Endothelial cell of umbilical vein (primary cell): ENCODE measurements at regions not wholly inside any gene's neighbourhood (a gene's known extent, or its start where the extent isn't known, plus 50 kb on each side); places are given as distances from the start of the nearest gene placed in this dataset.

Experiments
- BruUV-seq: library from RNA; stranded (reverse); fragments of 400-500 nt; replicated peaks from 2 replicates; lab custom pipeline; 2021; lab: Mats Ljungman, UMichigan
- CTCF ChIA-PET: fragments of 300-600, 350-600 bp; sonication (Branson Sonifier 250); formaldehyde crosslinking; loops from one replicate; lab custom pipeline; 2021; ENCODE audit warnings: antibody characterized with exemption, inconsistent platforms; lab: Charles Lee
- POLR2A ChIA-PET: fragments of 300-600, 350-600 bp; sonication (Branson Sonifier 250); formaldehyde crosslinking; loops from one replicate; lab custom pipeline; 2021; ENCODE audit warnings: antibody characterized with exemption, inconsistent platforms; lab: Charles Lee
- DNase-seq: peaks from one replicate; pipeline ENCODE4 v3.0.0-alpha.2; 2011; ENCODE audit warnings: low read depth, low spot score
- FAIRE-seq: peaks from 2 replicates; lab custom pipeline; 2011; peaks lifted over from hg19 to GRCh38; lab: Jason Lieb, UNC
- H2AFZ ChIP-seq: 2 replicates; pipeline ENCODE4 v1.6.0; 2012; ENCODE audit warnings: low read depth, low read length, control low read depth, inconsistent platforms
- H3K27ac ChIP-seq: 2 replicates; pipeline ENCODE4 v1.5.1; 2011; ENCODE audit warnings: low read depth, mild to moderate bottlenecking, control low read depth, low read length, moderate library complexity; ENCODE audit not compliant: insufficient read depth
- H3K27me3 ChIP-seq, 2 experiments: 2 replicates each; pipeline versions ENCODE4 v1.6.0 to v1.6.1; 2011; ENCODE audit warnings: low read length in 2 of 2, mixed read lengths in 1 of 2; ENCODE audit not compliant: control insufficient read depth in 2 of 2, insufficient read depth in 2 of 2
- H3K36me3 ChIP-seq, 2 experiments: 2 replicates in 1 of 2; 3 replicates in 1 of 2; pipeline ENCODE4 v1.5.1; 2011; ENCODE audit warnings: low read length in 2 of 2, mild to moderate bottlenecking in 1 of 2, moderate library complexity in 1 of 2; ENCODE audit not compliant: control insufficient read depth in 2 of 2, insufficient read depth in 2 of 2; ENCODE audit errors: extremely low read depth in 1 of 2
- H3K4me1 ChIP-seq: 3 replicates; pipeline ENCODE4 v1.5.1; 2011; ENCODE audit warnings: mild to moderate bottlenecking, low read length; ENCODE audit not compliant: control insufficient read depth, insufficient read depth; ENCODE audit errors: extremely low read depth
- H3K4me2 ChIP-seq: 2 replicates; pipeline ENCODE4 v1.6.1; 2011; ENCODE audit warnings: low read length, control low read depth, mixed read lengths; ENCODE audit not compliant: insufficient read depth
- H3K4me3 ChIP-seq, 3 experiments: fragments of 200-600 bp in 1 of 3; sonication (generic), shearing (Covaris generic) in 1 of 3; replicated peaks in 1 of 3; 2 replicates each; pipeline ENCODE4 v1.5.1; 2011 to 2016; ENCODE audit warnings: control low read depth in 3 of 3, low read length in 3 of 3, mild to moderate bottlenecking in 2 of 3, inconsistent platforms in 1 of 3, low read depth in 1 of 3, moderate library complexity in 1 of 3; ENCODE audit not compliant: insufficient read depth in 1 of 3
- H3K79me2 ChIP-seq: 2 replicates; pipeline ENCODE4 v1.6.0; 2012; ENCODE audit warnings: low read length, inconsistent platforms; ENCODE audit not compliant: control insufficient read depth, insufficient read depth
- H3K9ac ChIP-seq: replicated peaks from 2 replicates; pipeline ENCODE3; 2011; ENCODE audit warnings: low read length, control low read depth; ENCODE audit not compliant: insufficient read depth; ENCODE audit errors: extremely low read depth
- H3K9me1 ChIP-seq: replicated peaks from 3 replicates; pipeline ENCODE4 v1.6.0; 2011; ENCODE audit warnings: mild to moderate bottlenecking, low read length; ENCODE audit not compliant: control insufficient read depth, insufficient read depth; ENCODE audit errors: extremely low read depth
- H3K9me3 ChIP-seq: replicated peaks from 2 replicates; pipeline ENCODE4 v1.5.1; 2012; ENCODE audit warnings: low read length, inconsistent platforms; ENCODE audit not compliant: control insufficient read depth, insufficient read depth
- H4K20me1 ChIP-seq: replicated peaks from 2 replicates; pipeline ENCODE3; 2011; ENCODE audit warnings: mild to moderate bottlenecking, low read length; ENCODE audit not compliant: control insufficient read depth, insufficient read depth; ENCODE audit errors: extremely low read depth
- CTCF ChIP-seq, 2 donors: IDR thresholded peaks; 1 replicate in 1 of 2; 2 replicates in 1 of 2; pipeline ENCODE4 v1.5.1; 2011; ENCODE audit warnings: low read length in 2 of 2, mild to moderate bottlenecking in 2 of 2, moderate library complexity in 2 of 2, control low read depth in 1 of 2, inconsistent platforms in 1 of 2, low read depth in 1 of 2; ENCODE audit not compliant: insufficient read depth in 1 of 2; ENCODE audit errors: extremely low read depth in 1 of 2
- EZH2 ChIP-seq: IDR thresholded peaks from 2 replicates; pipeline ENCODE4 v1.6.1; 2012; ENCODE audit warnings: borderline replicate concordance, low read depth, mild to moderate bottlenecking, moderate library complexity, low read length, inconsistent platforms; ENCODE audit not compliant: severe bottlenecking
- FOS ChIP-seq: IDR thresholded peaks from 2 replicates; pipeline ENCODE4 v1.6.1; 2011; ENCODE audit warnings: mild to moderate bottlenecking, low read length, moderate library complexity, borderline replicate concordance; ENCODE audit not compliant: insufficient read depth
- GATA2 ChIP-seq: IDR thresholded peaks from 2 replicates; pipeline ENCODE4 v1.7.0; 2011; ENCODE audit warnings: low read depth, mild to moderate bottlenecking, moderate library complexity, mixed read lengths, low read length; ENCODE audit not compliant: insufficient read length, insufficient read depth
- JUN ChIP-seq: IDR thresholded peaks from 2 replicates; pipeline ENCODE4 v1.6.1; 2011; ENCODE audit warnings: borderline replicate concordance, low read depth; ENCODE audit not compliant: insufficient read length, insufficient read depth
- MAX ChIP-seq: IDR thresholded peaks from 2 replicates; pipeline ENCODE4 v1.6.1; 2011; ENCODE audit not compliant: insufficient read depth, insufficient read length
- MYC ChIP-seq: IDR thresholded peaks from one replicate; pipeline ENCODE4 v1.6.1; 2011; ENCODE audit warnings: mild to moderate bottlenecking, low read depth, low read length
- POLR2A ChIP-seq: IDR thresholded peaks from 2 replicates; pipeline ENCODE4 v1.6.1; 2012; ENCODE audit warnings: low read depth, mild to moderate bottlenecking, control low read depth, low read length
- POLR2AphosphoS5 ChIP-seq: IDR thresholded peaks from 2 replicates; pipeline ENCODE4 v1.6.1; 2012; ENCODE audit warnings: low read depth, mild to moderate bottlenecking, control low read depth, low read length, moderate library complexity; ENCODE audit not compliant: insufficient read depth
- dilution Hi-C: fragments of 300-500 bp; cut with MboI; formaldehyde crosslinking; loops from one replicate; pipeline ENCODE4 v1.15.0; 2019; ENCODE audit warnings: low sequenced_read_pairs; ENCODE audit not compliant: extremely low pct_ligation_motif_present
- intact Hi-C: fragments of 100-400 bp; cut with micrococcal nuclease; formaldehyde crosslinking; loops from one replicate; pipeline ENCODE4 v1.10.0; 2022

- Histone ChIP-seq H2AFZ (no peak overlapping the region), H4K20me1 (no peaks in the 10 kb centered on the region), H3K79me2 (no peaks in the 10 kb centered on the region), H3K27me3 (no peaks in the 10 kb centered on the region), H3K4me1 (no peaks in the 10 kb centered on the region), H3K9ac (no peak overlapping the region), H3K9me3 (peaks cover 2% of the 10 kb centered on the region), H3K4me3 (no peak overlapping the region), H3K36me3 (no peaks in the 10 kb centered on the region), H3K27ac (no peak overlapping the region), H3K4me2 (no peak overlapping the region), H3K9me1 (no peaks in the 10 kb centered on the region)
- ChIA-PET CTCF (no interaction called here), POLR2A (no interaction called here)
- no TSS peak for BruUV-seq
- no peak for TF ChIP-seq JUN
- no peak for TF ChIP-seq FOS
- TF ChIP-seq POLR2AphosphoS5: no peak
- no peak for TF ChIP-seq MAX
- no peak for TF ChIP-seq MYC
- dilution Hi-C loops: no loop called here
- no peak for DNase-seq
- FAIRE-seq: no peak
- intact Hi-C loops: no loop called here
These were observed 222.8 kb downstream of the SOX11 start for GRCh38 chr2:5914811-5915611.

- intact Hi-C loops: no loop called here
- TF ChIP-seq POLR2AphosphoS5 (no peak), MAX (no peak), FOS (no peak), CTCF (IDR thresholded peaks at IDR 0.05; ENCODE audit: extremely low read depth in 1 of 2, insufficient read depth in 1 of 2, low read depth in 1 of 2, low read length in 2 of 2) (no peak), POLR2A (no peak), EZH2 (no peak), MYC (no peak), JUN (no peak), GATA2 (no peak)
- Histone ChIP-seq H3K4me2 (no peak overlapping the region), H3K9ac (no peak overlapping the region), H4K20me1 (no peaks in the 10 kb centered on the region), H3K9me1 (no peaks in the 10 kb centered on the region), H3K36me3 (no peaks in the 10 kb centered on the region), H3K27me3 (no peaks in the 10 kb centered on the region), H3K4me1 (no peaks in the 10 kb centered on the region), H3K27ac (no peak overlapping the region), H3K9me3 (peaks cover 2% of the 10 kb centered on the region), H2AFZ (no peak overlapping the region), H3K4me3 (no peak overlapping the region), H3K79me2 (no peaks in the 10 kb centered on the region)
- ChIA-PET POLR2A (no interaction called here), CTCF (no interaction called here)
- no TSS peak for BruUV-seq
- dilution Hi-C loops: no loop called here
- no peak for DNase-seq
- FAIRE-seq: no peak
These were observed 223.7 kb downstream of the SOX11 start for GRCh38 chr2:5915881-5916310.
